ENCODE measurements at regions not wholly inside any gene's neighbourhood (a gene's known extent, or its start where the extent isn't known, plus 50 kb on each side); places are given as distances from the start of the nearest gene placed in this dataset.

DNA sequence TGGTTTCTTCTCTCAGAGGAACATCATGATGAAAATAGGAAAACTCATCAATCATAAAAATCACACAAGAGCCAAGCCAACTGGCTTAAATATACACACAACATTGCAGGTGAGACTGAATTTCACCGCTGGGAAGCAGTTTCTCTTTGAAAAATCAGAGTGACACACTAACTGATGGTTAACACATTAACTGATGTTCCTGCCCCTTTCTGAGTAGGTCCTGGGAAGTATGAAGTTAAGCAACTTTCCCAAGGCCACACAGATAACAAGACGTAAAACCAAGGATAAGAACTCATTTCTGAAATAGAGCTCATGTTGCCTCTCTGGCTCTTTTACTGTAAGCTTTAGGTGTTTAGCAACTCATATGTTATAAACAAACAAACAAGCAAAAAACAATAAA, 813.7 kb upstream of the HS3ST1 start:
- H3K36me3 ChIP-seq (ENCODE audit: control insufficient read depth, insufficient read depth, low read length) = no peaks in the 10 kb centered on the region
- H3K27me3 ChIP-seq (ENCODE audit: control insufficient read depth, insufficient read depth, low read length) = no peaks in the 10 kb centered on the region
- DNase-seq (ENCODE audit: low read depth) = no peak
- TF ChIP-seq, protein P1, sequence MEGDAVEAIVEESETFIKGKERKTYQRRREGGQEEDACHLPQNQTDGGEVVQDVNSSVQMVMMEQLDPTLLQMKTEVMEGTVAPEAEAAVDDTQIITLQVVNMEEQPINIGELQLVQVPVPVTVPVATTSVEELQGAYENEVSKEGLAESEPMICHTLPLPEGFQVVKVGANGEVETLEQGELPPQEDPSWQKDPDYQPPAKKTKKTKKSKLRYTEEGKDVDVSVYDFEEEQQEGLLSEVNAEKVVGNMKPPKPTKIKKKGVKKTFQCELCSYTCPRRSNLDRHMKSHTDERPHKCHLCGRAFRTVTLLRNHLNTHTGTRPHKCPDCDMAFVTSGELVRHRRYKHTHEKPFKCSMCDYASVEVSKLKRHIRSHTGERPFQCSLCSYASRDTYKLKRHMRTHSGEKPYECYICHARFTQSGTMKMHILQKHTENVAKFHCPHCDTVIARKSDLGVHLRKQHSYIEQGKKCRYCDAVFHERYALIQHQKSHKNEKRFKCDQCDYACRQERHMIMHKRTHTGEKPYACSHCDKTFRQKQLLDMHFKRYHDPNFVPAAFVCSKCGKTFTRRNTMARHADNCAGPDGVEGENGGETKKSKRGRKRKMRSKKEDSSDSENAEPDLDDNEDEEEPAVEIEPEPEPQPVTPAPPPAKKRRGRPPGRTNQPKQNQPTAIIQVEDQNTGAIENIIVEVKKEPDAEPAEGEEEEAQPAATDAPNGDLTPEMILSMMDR (IDR thresholded peaks at IDR 0.05; ENCODE audit: insufficient read depth, low read length, severe bottlenecking) = no peak
- FAIRE-seq = no peak
- H3K4me3 ChIP-seq (ENCODE audit: low read depth, low read length) = no peak overlapping the region

DNA sequence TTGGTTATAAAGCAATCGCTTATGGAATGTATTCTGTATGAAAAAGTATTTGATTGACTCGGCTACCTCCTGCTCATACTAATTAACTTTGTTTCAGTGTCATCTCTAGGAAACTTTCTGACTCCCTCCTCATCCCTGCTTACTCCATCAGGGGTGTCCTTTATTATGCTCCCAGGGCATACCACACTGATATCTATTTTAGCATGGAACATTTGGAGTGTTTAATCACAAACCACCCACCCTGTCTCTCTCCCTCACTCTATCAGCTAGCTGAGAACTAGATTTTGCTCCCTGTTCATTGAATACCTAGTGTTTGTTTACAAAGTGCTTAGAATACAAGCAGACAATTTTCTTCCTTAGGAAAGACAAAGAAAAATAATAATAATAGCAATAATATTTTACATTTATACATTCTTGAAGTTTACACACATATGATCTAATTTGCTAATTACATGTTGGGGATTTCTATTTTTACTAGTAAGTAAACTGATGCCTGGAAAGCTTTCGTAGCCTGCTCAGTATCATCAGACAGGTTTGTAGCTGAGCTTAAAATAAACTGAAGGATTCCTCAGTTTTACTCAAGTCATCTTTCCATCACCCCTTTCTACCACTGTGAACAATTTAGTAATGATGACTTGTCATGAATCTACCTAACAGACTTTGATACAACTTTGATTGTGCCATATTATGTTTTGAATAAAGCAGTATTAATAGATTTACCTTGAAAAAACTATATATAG, 811.4 kb upstream of the HS3ST1 start:
- TF ChIP-seq, protein P1 (IDR thresholded peaks at IDR 0.05; ENCODE audit: insufficient read depth, low read length, severe bottlenecking) = no peak
- Histone ChIP-seq H3K4me3 (ENCODE audit: low read depth, low read length) (no peak overlapping the region), H3K36me3 (ENCODE audit: control insufficient read depth, insufficient read depth, low read length) (no peaks in the 10 kb centered on the region), H3K27me3 (ENCODE audit: control insufficient read depth, insufficient read depth, low read length) (no peaks in the 10 kb centered on the region)
- FAIRE-seq = no peak
- DNase-seq (ENCODE audit: low read depth) = no peak

DNA sequence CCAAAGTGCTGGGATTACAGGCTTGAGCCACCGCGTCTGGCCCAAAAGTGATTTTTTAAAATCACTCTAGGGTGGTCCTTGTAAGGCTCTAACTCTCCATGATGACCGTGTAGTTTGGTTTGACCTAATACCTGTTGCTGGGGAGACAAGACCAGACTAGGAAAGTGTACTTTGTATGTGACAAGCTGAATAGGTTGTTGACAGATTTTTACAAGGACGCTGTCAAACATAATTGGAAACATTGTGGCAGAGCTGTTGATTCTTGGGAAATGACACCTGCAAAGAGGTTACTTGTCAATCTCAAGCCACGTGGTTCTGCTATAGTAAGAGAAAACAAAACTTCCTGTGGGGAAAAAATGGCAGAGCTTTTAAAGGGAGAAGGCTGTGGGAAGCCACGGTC, 802.4 kb upstream of the HS3ST1 start:
- TF ChIP-seq, protein P1 (IDR thresholded peaks at IDR 0.05; ENCODE audit: insufficient read depth, low read length, severe bottlenecking) = no peak
- Histone ChIP-seq H3K27me3 (ENCODE audit: control insufficient read depth, insufficient read depth, low read length) (no peaks in the 10 kb centered on the region), H3K4me3 (ENCODE audit: low read depth, low read length) (no peak overlapping the region), H3K36me3 (ENCODE audit: control insufficient read depth, insufficient read depth, low read length) (no peaks in the 10 kb centered on the region)
- DNase-seq (ENCODE audit: low read depth) (no peak), FAIRE-seq (no peak)

DNA sequence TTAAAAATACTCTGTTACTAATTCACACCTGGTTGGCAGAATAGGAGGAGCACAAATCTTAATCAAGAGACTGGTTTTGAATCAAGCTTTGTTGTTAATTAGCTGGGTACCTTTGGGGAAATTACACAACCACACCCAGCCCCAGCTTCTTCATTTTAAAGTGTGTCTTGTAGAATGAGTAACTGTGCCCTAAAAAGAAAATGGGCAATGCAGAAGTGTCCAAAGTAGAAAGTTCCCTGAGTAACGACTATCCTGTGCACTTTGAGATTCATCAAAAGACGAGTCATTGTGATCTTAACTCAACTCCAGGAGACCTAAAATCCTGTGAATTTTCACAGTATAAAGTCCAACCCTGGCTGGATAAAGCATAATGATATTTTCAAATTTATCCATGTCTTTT, 792.3 kb upstream of the HS3ST1 start:
- no peak for FAIRE-seq
- Histone ChIP-seq H3K27me3 (ENCODE audit: control insufficient read depth, insufficient read depth, low read length) (no peaks in the 10 kb centered on the region), H3K4me3 (ENCODE audit: low read depth, low read length) (no peak overlapping the region), H3K36me3 (ENCODE audit: control insufficient read depth, insufficient read depth, low read length) (no peaks in the 10 kb centered on the region)
- TF ChIP-seq, protein P1 (IDR thresholded peaks at IDR 0.05; ENCODE audit: insufficient read depth, low read length, severe bottlenecking) = no peak
- no peak for DNase-seq (ENCODE audit: low read depth)

DNA sequence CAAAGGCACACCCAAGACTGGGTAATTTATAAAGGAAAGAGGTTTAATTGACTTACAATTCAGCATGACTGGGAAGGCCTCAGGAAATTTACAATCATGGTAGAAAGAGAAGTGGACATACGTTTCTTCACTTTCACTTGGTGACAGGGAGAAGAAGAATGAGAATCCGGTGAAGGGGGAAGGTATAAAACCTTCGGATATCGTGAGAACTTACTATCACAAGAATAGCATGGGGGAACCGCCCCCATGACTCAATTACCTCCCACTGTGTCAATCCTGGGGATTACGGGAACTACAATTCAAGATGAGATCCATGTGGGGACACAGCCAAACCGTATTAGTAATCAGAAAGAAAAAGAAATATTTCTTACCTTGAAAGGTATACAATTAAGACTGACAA, 782.9 kb upstream of the HS3ST1 start:
- no peak for DNase-seq (ENCODE audit: low read depth)
- no peak for FAIRE-seq
- Histone ChIP-seq H3K36me3 (ENCODE audit: control insufficient read depth, insufficient read depth, low read length) (no peaks in the 10 kb centered on the region), H3K27me3 (ENCODE audit: control insufficient read depth, insufficient read depth, low read length) (no peaks in the 10 kb centered on the region), H3K4me3 (ENCODE audit: low read depth, low read length) (no peak overlapping the region)
- TF ChIP-seq, protein P1 (IDR thresholded peaks at IDR 0.05; ENCODE audit: insufficient read depth, low read length, severe bottlenecking) = no peak

DNA sequence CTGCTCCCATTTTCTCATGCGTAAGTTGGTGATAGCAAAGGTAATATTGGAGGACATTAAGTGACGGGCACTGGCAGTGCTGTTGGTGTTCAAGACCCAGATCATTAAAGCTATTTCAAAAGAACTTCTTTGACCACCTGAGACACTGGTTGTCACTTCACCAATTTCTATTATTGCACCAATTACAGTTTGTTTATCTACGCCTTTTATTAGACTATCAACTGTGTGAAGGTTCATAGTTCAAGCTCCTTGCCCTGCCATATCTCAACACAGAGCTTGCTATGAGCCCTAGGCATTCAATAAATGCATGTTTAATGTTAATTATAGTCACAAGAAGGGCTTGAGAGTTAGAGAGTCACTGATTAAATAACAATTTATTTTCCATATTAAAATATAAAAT, 778.7 kb upstream of the HS3ST1 start:
- Histone ChIP-seq H3K4me3 (ENCODE audit: low read depth, low read length) (no peak overlapping the region), H3K27me3 (ENCODE audit: control insufficient read depth, insufficient read depth, low read length) (no peaks in the 10 kb centered on the region), H3K36me3 (ENCODE audit: control insufficient read depth, insufficient read depth, low read length) (no peaks in the 10 kb centered on the region)
- DNase-seq (ENCODE audit: low read depth) (no peak), FAIRE-seq (no peak)
- TF ChIP-seq, protein P1 (IDR thresholded peaks at IDR 0.05; ENCODE audit: insufficient read depth, low read length, severe bottlenecking) = no peak

Data from bronchial epithelial cell (primary cell).